OCI-LY7 (cell line): ENCODE measurements at regions not wholly inside any gene's neighbourhood (a gene's known extent, or its start where the extent isn't known, plus 50 kb on each side); places are given as distances from the start of the nearest gene placed in this dataset.

Source experiments
- EZH2phosphoT487 ChIP-seq: fragments of 200-600 bp; sonication (generic); IDR thresholded peaks from 2 replicates; pipeline ENCODE4 v1.6.1; 2018; ENCODE audit warnings: low read depth, borderline replicate concordance, mild to moderate bottlenecking, mixed run types, antibody characterized with exemption, low read length, moderate library complexity, mixed read lengths
- TF ChIP-seq, protein P1 (sequence below): fragments of 200-600 bp; sonication (generic); conservative IDR thresholded peaks from 2 replicates; pipeline ENCODE4 v1.5.1; 2014; ENCODE audit warnings: mild to moderate bottlenecking, antibody characterized with exemption, low read length, moderate library complexity, mixed read lengths

GRCh38 chr2:21424375-21424774 is 300.6 kb downstream of the TDRD15 start:
- TF ChIP-seq, protein P1, sequence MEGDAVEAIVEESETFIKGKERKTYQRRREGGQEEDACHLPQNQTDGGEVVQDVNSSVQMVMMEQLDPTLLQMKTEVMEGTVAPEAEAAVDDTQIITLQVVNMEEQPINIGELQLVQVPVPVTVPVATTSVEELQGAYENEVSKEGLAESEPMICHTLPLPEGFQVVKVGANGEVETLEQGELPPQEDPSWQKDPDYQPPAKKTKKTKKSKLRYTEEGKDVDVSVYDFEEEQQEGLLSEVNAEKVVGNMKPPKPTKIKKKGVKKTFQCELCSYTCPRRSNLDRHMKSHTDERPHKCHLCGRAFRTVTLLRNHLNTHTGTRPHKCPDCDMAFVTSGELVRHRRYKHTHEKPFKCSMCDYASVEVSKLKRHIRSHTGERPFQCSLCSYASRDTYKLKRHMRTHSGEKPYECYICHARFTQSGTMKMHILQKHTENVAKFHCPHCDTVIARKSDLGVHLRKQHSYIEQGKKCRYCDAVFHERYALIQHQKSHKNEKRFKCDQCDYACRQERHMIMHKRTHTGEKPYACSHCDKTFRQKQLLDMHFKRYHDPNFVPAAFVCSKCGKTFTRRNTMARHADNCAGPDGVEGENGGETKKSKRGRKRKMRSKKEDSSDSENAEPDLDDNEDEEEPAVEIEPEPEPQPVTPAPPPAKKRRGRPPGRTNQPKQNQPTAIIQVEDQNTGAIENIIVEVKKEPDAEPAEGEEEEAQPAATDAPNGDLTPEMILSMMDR = no peak
- TF ChIP-seq EZH2phosphoT487 = no peak
